ENCODE measurements at regions not wholly inside any gene's neighbourhood (a gene's known extent, or its start where the extent isn't known, plus 50 kb on each side); places are given as distances from the start of the nearest gene placed in this dataset.

DNA sequence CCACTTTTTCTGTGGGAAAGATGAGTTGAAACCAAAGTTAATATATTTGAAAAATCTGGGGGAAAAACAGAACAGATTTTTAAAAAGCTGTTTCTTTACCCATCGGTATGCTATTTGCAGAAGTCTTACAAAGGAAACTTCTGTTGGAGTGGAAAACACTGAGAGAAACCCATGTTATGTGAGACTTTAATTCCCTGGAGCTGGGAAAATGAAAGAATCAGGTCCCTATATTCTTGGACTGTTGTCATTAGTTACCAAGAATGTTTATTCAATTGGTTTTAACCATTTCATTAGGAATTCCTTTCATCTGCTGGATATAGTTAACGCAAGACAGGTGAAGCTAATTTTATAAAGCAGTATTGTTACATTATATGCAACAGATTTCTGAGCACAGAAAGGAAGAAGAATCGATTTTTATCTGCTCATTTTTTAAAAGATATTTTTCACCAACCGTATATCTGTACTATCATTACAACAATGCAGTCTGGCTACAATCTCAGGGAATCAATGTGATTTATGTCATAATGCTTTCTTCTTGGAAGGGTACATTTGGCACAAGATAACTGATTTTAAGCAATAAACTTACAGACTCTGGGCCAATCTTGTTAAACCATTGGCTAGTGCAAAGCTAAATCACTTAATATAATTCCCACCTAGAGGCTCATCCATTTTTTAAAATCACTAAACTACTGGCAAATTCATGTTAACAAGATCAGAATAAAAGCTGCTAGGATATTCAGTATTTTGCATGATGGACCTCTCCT is 170.0 kb downstream of the MOXD1 start:
- no peak for DNase-seq
- ATAC-seq, result no peak
- TF ChIP-seq, protein P1, sequence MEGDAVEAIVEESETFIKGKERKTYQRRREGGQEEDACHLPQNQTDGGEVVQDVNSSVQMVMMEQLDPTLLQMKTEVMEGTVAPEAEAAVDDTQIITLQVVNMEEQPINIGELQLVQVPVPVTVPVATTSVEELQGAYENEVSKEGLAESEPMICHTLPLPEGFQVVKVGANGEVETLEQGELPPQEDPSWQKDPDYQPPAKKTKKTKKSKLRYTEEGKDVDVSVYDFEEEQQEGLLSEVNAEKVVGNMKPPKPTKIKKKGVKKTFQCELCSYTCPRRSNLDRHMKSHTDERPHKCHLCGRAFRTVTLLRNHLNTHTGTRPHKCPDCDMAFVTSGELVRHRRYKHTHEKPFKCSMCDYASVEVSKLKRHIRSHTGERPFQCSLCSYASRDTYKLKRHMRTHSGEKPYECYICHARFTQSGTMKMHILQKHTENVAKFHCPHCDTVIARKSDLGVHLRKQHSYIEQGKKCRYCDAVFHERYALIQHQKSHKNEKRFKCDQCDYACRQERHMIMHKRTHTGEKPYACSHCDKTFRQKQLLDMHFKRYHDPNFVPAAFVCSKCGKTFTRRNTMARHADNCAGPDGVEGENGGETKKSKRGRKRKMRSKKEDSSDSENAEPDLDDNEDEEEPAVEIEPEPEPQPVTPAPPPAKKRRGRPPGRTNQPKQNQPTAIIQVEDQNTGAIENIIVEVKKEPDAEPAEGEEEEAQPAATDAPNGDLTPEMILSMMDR (IDR thresholded peaks at IDR 0.05), result no peak
- no peaks in the 10 kb centered on the region for H3K27me3 ChIP-seq (ENCODE audit: low read depth)
- no peaks in the 10 kb centered on the region for H3K9me3 ChIP-seq
- intact Hi-C loops (cut with DNase I), result no loop called here
- no peak overlapping the region for H3K4me3 ChIP-seq
- H3K27ac ChIP-seq, result no peak overlapping the region
- no peaks in the 10 kb centered on the region for H3K36me3 ChIP-seq
- H3K4me1 ChIP-seq, result no peaks in the 10 kb centered on the region

DNA sequence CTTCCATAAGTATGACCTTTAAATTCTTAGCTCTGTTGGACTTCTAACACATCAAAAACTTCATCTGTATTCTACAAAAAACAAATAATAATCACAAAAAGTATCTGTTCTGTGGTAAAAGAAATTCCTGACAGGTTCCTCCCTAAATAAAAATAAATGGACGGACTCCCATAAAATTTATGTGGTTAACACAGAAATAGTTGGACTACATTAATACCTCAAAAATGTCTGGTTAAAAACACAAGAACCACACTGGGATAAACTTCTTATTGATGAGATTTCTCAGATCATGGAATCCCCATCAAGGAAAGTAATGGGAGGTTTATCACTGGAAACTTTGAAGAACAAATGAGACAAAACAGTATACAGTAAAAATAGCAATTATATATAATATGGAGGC is 172.4 kb downstream of the MOXD1 start:
- ATAC-seq (no peak), DNase-seq (no peak)
- TF ChIP-seq, protein P1 (IDR thresholded peaks at IDR 0.05), result no peak
- no peaks in the 10 kb centered on the region for H3K36me3 ChIP-seq
- intact Hi-C loops (cut with DNase I), result no loop called here
- H3K4me1 ChIP-seq, result no peaks in the 10 kb centered on the region
- no peaks in the 10 kb centered on the region for H3K27me3 ChIP-seq (ENCODE audit: low read depth)
- no peak overlapping the region for H3K27ac ChIP-seq
- no peaks in the 10 kb centered on the region for H3K9me3 ChIP-seq
- H3K4me3 ChIP-seq, result no peak overlapping the region

DNA sequence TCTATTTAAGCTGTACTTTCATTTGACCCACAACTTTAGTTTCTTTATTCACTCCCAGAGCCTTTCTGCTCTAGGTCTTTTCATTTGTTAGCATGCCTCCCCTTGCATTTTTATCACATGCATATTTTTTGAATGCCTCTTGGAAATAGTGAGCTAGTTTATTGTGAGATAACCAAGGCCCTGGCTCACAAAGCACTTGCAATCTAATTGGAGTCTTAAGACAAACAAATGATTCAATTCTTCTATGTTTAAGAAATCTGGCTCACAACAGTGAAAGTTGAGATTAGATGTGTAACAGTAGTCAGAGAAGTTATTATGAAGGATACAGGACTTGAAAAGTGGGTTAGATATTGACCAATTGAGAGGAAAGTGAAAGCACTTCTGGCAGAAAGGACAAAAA is 173.4 kb downstream of the MOXD1 start:
- Histone ChIP-seq H3K36me3 (no peaks in the 10 kb centered on the region), H3K4me1 (no peaks in the 10 kb centered on the region), H3K27ac (no peak overlapping the region), H3K4me3 (no peak overlapping the region), H3K27me3 (ENCODE audit: low read depth) (no peaks in the 10 kb centered on the region), H3K9me3 (no peaks in the 10 kb centered on the region)
- DNase-seq (no peak), ATAC-seq (no peak)
- intact Hi-C loops (cut with DNase I), result no loop called here
- TF ChIP-seq, protein P1 (IDR thresholded peaks at IDR 0.05), result no peak

DNA sequence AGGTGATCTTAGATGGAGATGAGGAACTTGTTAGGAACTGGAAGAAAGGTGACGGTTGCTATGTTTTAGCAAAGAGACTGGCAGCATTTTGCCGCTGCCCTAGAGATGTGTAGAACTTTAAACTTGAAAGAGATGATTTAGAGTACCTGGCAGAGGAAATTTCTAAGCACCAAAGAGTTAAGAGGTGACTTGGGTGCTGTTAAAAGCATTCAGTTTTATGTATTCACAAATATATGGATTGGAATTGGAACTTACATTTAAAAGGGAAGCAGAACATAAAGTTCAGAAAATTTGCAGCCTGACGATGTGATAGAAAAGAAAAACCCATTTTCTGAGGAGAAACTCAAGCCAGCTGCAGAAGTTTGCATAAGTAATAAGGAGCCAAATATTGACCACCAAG is 176.3 kb downstream of the MOXD1 start:
- no peak for ATAC-seq
- Histone ChIP-seq H3K27ac (no peak overlapping the region), H3K36me3 (no peaks in the 10 kb centered on the region), H3K4me1 (no peaks in the 10 kb centered on the region), H3K9me3 (no peaks in the 10 kb centered on the region), H3K4me3 (no peak overlapping the region), H3K27me3 (ENCODE audit: low read depth) (no peaks in the 10 kb centered on the region)
- intact Hi-C loops (cut with DNase I), result no loop called here
- DNase-seq, result no peak
- TF ChIP-seq, protein P1 (IDR thresholded peaks at IDR 0.05), result no peak

DNA sequence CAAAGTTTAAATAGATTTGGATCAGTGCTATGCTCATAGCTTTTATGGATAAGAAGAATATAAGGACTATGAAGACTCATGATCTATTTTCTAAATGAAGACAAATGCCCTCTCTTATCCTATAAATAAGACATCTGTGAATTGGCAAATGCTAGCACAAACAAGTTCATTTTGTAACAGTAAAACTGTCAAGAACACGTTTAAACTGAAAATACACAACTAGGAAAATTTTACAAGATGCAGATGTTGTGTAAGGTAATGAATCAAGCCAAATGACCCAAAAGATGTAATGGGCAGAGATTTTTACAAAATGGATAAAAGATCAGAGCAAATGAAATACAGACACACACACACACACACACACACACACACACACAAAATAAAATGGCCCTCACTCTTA is 180.5 kb downstream of the MOXD1 start:
- Histone ChIP-seq H3K4me3 (no peak overlapping the region), H3K9me3 (no peaks in the 10 kb centered on the region), H3K27me3 (ENCODE audit: low read depth) (no peaks in the 10 kb centered on the region), H3K36me3 (no peaks in the 10 kb centered on the region), H3K4me1 (no peaks in the 10 kb centered on the region), H3K27ac (no peak overlapping the region)
- DNase-seq, result no peak
- no peak for ATAC-seq
- intact Hi-C loops (cut with DNase I), result no loop called here
- TF ChIP-seq, protein P1 (IDR thresholded peaks at IDR 0.05), result no peak

Data from lower lobe of right lung (tissue), 2 donors.